GM19025 (cell line): ENCODE measurements at regions not wholly inside any gene's neighbourhood (a gene's known extent, or its start where the extent isn't known, plus 50 kb on each side); places are given as distances from the start of the nearest gene placed in this dataset.

Experiments used
- ATAC-seq: cut with Tn5 transposase; IDR thresholded peaks from one replicate; pipeline ENCODE4 v1.9.1; 2021; ENCODE audit warnings: mild to moderate bottlenecking, low read depth, moderate library complexity; ENCODE audit not compliant: unreplicated experiment

GRCh38 chr2:220147161-220148038 is 520.0 kb downstream of the SLC4A3 start:
- ATAC-seq, result no peak

DNA sequence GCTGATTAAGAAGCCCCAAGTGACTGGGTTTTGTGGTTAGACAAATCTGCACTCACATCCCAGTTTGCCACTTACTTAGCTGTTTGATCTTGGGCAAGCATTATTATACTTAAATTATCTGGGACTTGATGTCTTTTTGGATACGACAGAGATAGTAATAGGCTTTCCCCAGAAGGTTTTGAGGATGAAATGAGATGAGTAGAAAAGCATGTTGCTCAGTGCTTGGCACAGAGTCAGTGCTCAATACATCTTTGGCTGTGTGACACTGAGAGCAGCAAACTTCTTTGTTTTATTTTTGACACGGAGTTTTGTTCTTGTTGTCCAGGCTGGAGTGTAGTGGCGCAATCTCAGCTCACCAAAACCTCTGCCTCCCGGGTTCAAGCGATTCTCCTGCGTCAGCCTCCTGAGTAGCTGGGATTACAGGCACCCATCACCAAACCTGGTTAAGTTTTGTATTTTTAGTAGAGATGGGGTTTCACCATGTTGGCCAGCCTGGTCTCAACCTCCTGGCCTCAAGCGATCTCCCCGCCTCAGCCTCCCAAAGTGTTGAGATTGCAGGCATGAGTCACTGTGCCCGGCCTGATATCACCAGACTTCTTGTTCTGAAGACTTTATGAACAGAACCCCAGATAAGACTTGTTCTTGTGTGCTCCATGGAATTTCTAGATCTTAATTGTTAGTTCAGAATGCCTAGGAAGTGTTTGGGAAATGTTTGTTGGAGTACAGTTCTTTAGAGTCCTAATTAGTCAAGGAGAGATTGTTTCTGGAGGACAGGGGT is 521.2 kb downstream of the SLC4A3 start:
- no peak for ATAC-seq

DNA sequence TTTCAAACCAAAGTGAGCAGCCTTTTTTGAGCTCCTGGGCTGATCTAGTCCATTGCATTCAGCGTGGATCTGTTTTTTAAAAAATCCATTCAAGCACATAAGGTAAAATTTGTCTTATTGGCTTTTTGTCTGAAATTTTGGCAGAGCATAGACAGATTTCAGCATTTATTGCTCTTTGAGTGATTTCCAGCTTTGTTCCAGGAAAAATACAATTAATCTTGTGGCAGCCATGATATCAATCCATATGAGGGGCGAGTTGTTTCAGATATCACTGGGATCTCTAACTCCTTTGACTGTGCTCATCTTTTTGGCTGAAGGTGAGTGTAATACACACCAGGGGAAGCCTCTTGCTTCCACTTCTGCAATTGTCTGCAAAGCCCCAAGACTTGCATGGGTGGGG is 523.9 kb downstream of the SLC4A3 start:
- ATAC-seq, result no peak

- no peak for ATAC-seq
Observed at GRCh38 chr2:220152281-220152935, 525.0 kb downstream of the SLC4A3 start.

DNA sequence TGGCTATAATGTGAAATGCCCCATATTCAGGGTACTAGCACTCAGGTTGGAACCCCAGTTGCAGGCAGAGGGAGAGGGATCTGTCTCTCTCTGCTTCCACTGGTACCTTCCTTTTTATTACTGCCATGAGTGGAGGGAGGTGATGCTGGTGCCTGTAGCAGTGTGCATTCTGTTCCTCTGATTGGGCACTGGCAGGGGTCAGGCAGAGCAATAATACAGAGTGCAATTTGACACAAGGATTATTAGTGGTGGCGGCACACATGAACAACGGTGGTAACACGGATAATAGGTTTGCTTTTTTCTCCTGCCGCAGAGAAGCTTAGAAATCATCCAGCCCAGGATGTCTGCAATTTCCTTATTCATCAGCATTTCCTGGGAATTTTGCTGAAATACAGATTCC is 525.7 kb downstream of the SLC4A3 start:
- no peak for ATAC-seq

- ATAC-seq, result no peak
Observed at GRCh38 chr2:220154304-220154703, 526.9 kb downstream of the SLC4A3 start.

- ATAC-seq, result no peak
Observed at GRCh38 chr2:220157312-220157711, 529.9 kb downstream of the SLC4A3 start.

DNA sequence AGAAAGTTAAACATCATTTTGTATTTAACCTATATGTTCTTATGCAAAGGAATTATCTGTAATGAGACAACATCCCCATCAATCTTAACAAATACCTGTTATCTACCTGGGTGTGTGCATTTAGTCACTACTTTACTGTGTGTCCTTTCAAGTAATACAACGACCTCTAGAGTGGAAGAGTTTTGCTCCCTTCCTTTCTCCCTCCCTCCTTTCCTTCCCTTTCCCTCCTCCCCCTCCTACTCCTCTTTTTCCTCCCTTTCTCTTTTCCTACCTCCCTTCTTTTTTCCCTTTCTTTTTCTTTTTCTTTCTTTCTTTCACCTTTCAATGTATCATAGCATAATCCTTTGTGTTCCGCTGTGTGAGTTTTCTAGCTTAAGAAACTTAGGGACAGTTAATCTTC is 532.3 kb downstream of the SLC4A3 start:
- no peak for ATAC-seq

- no peak for ATAC-seq
Observed at GRCh38 chr2:220162320-220162719, 534.9 kb downstream of the SLC4A3 start.

DNA sequence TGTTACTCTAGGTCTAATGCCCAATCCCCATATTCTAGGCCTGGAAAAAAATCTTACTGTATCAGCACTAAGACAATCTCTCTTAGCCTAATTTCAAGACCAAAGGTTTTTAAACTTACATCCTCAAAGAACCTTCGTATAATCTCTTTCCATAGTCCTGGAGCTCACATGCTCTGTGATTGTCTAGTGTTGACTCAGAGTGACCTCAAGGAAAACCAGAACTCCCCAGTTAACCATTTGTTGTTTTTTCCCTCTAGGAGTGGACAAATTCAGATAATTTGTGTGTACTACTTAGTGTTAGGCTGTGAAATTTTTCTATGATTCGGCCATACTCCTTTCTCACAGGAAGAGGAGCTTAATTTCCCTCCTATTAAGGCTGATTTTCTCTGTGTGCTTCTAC is 536.1 kb downstream of the SLC4A3 start:
- no peak for ATAC-seq

GRCh38 chr2:220165401-220165800 is 538.0 kb downstream of the SLC4A3 start:
- no peak for ATAC-seq

- ATAC-seq, result no peak
Observed at GRCh38 chr2:220166616-220167015, 539.2 kb downstream of the SLC4A3 start.

DNA sequence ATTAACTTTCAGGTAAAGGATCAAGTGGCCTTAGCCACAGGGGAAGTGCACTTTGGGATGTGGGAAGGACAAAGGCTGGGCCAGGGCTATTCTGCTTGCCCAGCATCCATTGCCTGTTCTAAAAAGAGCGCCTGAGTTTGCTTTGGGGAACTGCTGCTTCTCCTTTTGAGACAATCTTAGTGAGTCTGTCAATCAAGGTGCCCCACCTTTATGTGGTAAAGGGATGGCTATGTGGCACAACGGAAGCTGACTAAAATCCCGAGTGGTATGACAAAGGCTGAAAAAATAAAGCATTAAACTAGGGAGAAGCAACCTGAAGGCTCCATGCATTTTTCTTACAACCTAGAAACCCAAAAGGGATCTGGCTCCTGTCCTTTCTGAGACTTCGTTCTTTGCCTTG is 540.5 kb downstream of the SLC4A3 start:
- no peak for ATAC-seq

DNA sequence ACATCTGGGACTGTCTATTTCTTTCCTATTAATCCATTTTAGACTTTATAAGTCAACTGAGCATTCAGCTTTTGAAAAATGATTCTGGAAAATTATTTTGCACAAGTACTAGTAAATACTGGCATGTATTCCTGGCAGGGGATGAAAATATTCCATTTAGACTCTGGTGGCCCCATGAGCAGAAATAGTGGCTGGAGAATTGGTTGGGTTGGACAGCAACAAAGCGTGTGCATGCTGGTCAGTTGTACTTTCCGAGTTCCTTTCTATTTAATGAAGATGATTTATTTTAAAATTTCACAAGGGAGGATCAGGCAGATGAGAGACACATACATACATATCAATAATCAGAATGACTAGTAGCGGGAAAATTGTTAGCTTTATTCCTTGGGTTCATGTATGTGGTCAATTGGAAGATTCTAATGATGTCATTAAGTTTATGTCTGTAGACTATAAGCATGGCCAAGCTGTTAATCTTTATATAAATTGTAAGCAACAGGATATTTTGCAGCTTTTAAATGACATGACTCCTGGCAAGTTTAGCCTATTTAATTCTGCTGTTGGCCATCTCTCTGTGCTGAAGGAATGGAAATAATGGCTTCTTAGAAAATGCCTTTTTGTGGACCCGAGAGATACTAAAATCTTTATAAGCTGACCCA is 541.6 kb downstream of the SLC4A3 start:
- ATAC-seq, result no peak

GRCh38 chr2:220174826-220175225 is 547.4 kb downstream of the SLC4A3 start:
- ATAC-seq, result no peak

- ATAC-seq, result no peak
Observed at GRCh38 chr2:220175967-220176366, 548.5 kb downstream of the SLC4A3 start.

GRCh38 chr2:220178991-220179695 is 551.7 kb downstream of the SLC4A3 start:
- ATAC-seq, result no peak

DNA sequence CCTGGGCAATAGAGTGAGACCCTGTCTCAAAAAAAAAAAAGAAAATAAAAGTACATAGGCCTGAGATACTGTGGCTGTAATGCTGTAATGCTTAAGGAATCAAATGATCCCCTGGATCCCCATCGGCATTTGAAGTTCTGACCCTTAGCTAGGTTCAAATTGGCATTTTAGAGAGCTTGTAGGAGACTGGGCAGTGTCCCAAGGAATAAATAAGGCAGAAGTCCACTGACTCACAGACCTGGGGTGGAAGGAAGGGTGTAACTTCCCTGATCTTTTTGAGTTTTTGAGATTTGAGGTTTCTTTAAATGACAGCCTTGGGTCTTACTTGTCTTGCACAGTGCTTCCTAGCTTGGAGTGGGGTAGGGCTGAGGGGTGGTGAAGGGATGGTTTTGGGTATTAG is 553.7 kb downstream of the SLC4A3 start:
- ATAC-seq, result no peak

DNA sequence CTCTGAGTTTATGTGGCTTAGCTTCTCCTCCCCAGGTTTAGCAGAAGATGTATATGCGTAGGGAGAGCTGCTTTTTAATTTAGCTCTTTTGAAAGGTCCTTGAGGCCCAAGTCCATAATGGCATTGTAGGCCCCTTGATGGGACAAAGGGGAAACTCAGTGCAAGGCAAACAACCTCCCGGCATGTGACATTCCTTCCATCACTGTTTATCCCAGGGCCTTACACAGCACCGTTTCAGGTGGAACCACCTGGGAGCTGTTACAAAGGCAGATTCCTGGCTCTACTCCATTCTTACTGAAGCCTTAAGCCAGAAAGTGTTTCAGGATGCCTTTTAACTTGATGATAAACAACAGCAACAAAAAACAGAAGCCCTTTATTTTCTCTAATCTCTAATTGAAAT is 555.4 kb downstream of the SLC4A3 start:
- ATAC-seq, result no peak

- no peak for ATAC-seq
Observed at GRCh38 chr2:220185766-220186305, 558.4 kb downstream of the SLC4A3 start.
